ENCODE measurements at regions not wholly inside any gene's neighbourhood (a gene's known extent, or its start where the extent isn't known, plus 50 kb on each side); places are given as distances from the start of the nearest gene placed in this dataset.

DNA sequence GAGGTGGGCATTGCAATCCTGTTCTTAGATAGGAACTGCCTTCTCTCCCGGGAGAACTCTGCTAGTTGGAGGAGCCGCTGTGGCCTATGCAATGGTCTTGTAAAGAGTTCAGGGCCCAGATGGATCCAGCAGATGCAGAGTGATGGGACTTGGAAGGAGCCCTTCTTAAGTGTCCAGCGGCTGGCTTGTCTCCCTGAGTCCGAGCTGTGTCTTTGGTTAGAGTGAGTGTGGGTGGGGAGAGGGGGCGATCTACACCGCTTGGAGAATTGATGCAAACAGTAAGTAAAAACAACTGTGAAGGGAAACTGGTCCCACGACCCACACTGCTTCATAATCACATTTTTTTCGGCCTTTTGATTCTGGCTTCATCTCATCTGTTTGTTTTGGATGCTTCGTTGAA, 89.8 kb upstream of the CYRIA start:
- TF ChIP-seq POLR2AphosphoS5 (IDR thresholded peaks at IDR 0.05; ENCODE audit: insufficient read depth in 1 of 2, low read depth in 1 of 2): no peak
- TF ChIP-seq POLR2A (IDR thresholded peaks at IDR 0.05): no peak
